Peyer's patch (tissue), 4 donors: ENCODE measurements at regions not wholly inside any gene's neighbourhood (a gene's known extent, or its start where the extent isn't known, plus 50 kb on each side); places are given as distances from the start of the nearest gene placed in this dataset.
"Not testable (repeated sequence)": the region's sequence is repeated elsewhere in the genome, so short reads cannot be mapped to it uniquely, and the experiment has no call there.

Experiments
- DNase-seq, 3 donors: peaks; one replicate each; pipeline ENCODE4 v3.0.0-alpha.2; 2017 to 2019
- H3K27ac ChIP-seq, 4 donors: fragments of 200-600 bp; sonication (generic); one replicate each; pipeline ENCODE4 v1.5.1; 2016 to 2019
- H3K27me3 ChIP-seq, 2 donors: fragments of 200-600 bp; sonication (generic); one replicate each; pipeline ENCODE4 v1.5.1; 2019
- H3K36me3 ChIP-seq, 3 donors: fragments of 200-600 bp; sonication (generic); one replicate each; pipeline ENCODE4 v1.5.1; 2016 to 2019
- H3K4me1 ChIP-seq, 4 donors: fragments of 200-600 bp; sonication (generic); one replicate each; pipeline ENCODE4 v1.5.1; 2016 to 2019
- H3K4me3 ChIP-seq, 4 donors: fragments of 200-600 bp; sonication (generic); 1 replicate in 3 of 4; 2 replicates in 1 of 4; pipeline ENCODE4 v1.5.1; 2016 to 2019; ENCODE audit warnings: mild to moderate bottlenecking in 1 of 4
- H3K9me3 ChIP-seq, 4 donors: fragments of 200-600 bp; sonication (generic); one replicate each; pipeline ENCODE4 v1.5.1; 2016 to 2019; ENCODE audit warnings: mild to moderate bottlenecking in 1 of 4
- CTCF ChIP-seq, 6 experiments: fragments of 450-650 bp in 4 of 6; fragments of 200-600 bp in 2 of 6; sonication (generic) in 1 of 6; IDR thresholded peaks; one replicate each; pipeline ENCODE4 v1.5.1; 2017 to 2019; ENCODE audit warnings: antibody characterized with exemption in 6 of 6, mild to moderate bottlenecking in 3 of 6, moderate library complexity in 1 of 6
- POLR2A ChIP-seq, 2 donors: fragments of 450-650 bp; IDR thresholded peaks; one replicate each; pipeline ENCODE4 v1.5.1; 2017; ENCODE audit warnings: antibody characterized with exemption in 2 of 2, mild to moderate bottlenecking in 2 of 2, moderate library complexity in 2 of 2

DNA sequence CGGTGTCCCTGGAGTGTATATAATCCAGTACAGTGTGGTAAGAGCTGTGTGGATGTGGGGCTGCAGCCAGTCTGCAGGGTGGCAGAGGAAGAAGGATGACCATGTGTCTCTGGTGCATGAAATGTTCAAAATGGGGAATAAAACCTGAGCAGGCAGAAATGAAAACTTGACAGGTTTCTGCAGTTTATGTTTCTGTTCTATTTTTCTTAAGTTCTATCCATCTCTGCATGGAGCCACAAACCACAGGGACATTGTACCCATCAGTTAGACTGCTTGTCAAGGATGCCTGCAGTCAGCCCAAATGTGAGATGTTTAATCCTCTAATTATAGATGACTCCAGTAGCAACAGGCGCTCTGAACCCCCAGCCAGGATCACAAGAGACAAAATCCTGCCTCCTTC lies 216.7 kb downstream of the IL20RB start:
- H3K27me3 ChIP-seq: no peaks in the 10 kb centered on the region
- no peaks in the 10 kb centered on the region for H3K4me1 ChIP-seq
- no peak for DNase-seq
- no peaks in the 10 kb centered on the region for H3K36me3 ChIP-seq
- no peak overlapping the region for H3K4me3 ChIP-seq
- no peaks in the 10 kb centered on the region for H3K9me3 ChIP-seq
- H3K27ac ChIP-seq: no peak overlapping the region
- TF ChIP-seq POLR2A (IDR thresholded peaks at IDR 0.05) (no peak), CTCF (IDR thresholded peaks at IDR 0.05) (no peak)

GRCh38 chr3:137180220-137180619 lies 222.4 kb downstream of the IL20RB start:
- H3K9me3 ChIP-seq: no peaks in the 10 kb centered on the region
- no peaks in the 10 kb centered on the region for H3K27me3 ChIP-seq
- no peaks in the 10 kb centered on the region for H3K36me3 ChIP-seq
- H3K4me3 ChIP-seq: no peak overlapping the region
- no peak overlapping the region for H3K27ac ChIP-seq
- H3K4me1 ChIP-seq: no peaks in the 10 kb centered on the region
- TF ChIP-seq POLR2A (IDR thresholded peaks at IDR 0.05): no peak
- no peak for TF ChIP-seq CTCF (IDR thresholded peaks at IDR 0.05)
- DNase-seq: no peak

DNA sequence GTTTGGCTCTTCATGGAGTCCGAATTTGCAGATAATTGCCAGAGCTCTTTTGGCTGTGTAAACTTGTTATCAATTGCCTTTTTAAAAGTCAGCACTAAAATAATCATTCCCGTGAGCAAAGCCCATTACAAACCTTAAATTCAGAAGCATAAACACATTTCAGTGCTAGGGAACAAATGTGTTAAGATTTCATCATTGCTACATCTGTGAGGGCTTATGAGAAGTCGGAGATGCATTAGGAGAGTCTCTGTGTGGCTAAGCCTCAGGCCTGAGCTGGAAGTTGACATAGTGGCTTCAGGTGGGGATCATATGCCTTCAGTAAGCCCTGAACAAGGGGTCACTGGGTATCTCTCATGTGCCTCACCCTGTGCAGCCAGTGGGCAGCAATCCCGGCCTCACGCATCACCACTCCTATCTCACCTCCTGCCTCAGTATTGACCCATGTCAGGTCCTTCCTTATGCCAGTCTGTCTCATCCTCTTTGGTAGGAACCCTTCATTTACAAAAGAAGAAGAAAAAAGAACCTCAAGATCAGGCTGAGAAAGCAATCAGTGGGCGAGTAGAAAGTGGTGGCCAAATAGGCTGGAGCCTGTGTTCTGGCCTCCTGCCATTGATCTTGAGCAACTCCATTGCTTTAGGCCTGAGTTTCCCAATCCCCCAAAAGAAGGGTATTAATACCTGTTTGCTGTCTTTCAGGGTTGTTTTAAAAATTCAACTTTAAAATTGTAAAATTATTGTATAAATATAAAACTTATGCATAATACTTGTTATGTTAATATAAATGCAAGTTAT lies 233.5 kb downstream of the IL20RB start:
- Histone ChIP-seq H3K4me3 (no peak overlapping the region), H3K27ac (no peak overlapping the region), H3K4me1 (no peaks in the 10 kb centered on the region), H3K27me3 (no peaks in the 10 kb centered on the region), H3K9me3 (no peaks in the 10 kb centered on the region), H3K36me3 (no peaks in the 10 kb centered on the region)
- TF ChIP-seq CTCF (IDR thresholded peaks at IDR 0.05): no peak
- no peak for TF ChIP-seq POLR2A (IDR thresholded peaks at IDR 0.05)
- DNase-seq: no peak

DNA sequence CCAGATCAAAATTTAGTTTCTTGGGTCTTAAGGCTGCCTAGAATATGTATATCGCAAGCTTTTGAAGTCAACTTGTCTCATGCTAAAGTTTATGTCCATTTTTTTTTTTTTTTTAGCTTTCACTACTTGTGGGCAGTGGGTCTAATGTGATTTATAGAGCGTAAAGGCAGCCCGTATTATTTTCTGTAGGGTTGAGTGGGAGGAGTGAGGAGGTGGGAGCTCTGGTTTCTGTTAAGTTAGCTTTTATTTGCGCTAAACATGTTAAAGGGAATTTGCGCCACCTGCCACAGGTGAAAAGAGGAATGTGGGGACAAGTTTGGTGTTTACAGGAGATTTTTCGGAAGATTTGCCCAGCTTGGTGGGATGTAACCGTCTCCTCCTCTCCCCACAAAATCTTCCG lies 234.2 kb downstream of the IL20RB start:
- Histone ChIP-seq H3K27me3 (no peaks in the 10 kb centered on the region), H3K36me3 (no peaks in the 10 kb centered on the region), H3K4me3 (no peak overlapping the region), H3K4me1 (no peaks in the 10 kb centered on the region), H3K9me3 (no peaks in the 10 kb centered on the region), H3K27ac (no peak overlapping the region)
- DNase-seq: no peak
- no peak for TF ChIP-seq POLR2A (IDR thresholded peaks at IDR 0.05)
- TF ChIP-seq CTCF (IDR thresholded peaks at IDR 0.05): no peak

GRCh38 chr3:137194301-137194700 lies 236.5 kb downstream of the IL20RB start:
- no peak for DNase-seq
- Histone ChIP-seq H3K4me1 (no peaks in the 10 kb centered on the region), H3K9me3 (no peaks in the 10 kb centered on the region), H3K36me3 (no peaks in the 10 kb centered on the region), H3K27me3 (no peaks in the 10 kb centered on the region), H3K4me3 (no peak overlapping the region), H3K27ac (no peak overlapping the region)
- TF ChIP-seq POLR2A (IDR thresholded peaks at IDR 0.05): no peak
- no peak for TF ChIP-seq CTCF (IDR thresholded peaks at IDR 0.05)

GRCh38 chr3:137198374-137198773 lies 240.6 kb downstream of the IL20RB start:
- H3K9me3 ChIP-seq, DNase-seq, H3K4me3 ChIP-seq, H3K27me3 ChIP-seq, H3K36me3 ChIP-seq, H3K4me1 ChIP-seq, H3K27ac ChIP-seq: not testable (repeated sequence)
